Right lobe of liver (tissue), 4 donors: ENCODE measurements at regions not wholly inside any gene's neighbourhood (a gene's known extent, or its start where the extent isn't known, plus 50 kb on each side); places are given as distances from the start of the nearest gene placed in this dataset.

ENCODE experiments used
- CTCF ChIP-seq, 4 donors: fragments of 200-600 bp in 3 of 4; fragments of 450-650 bp in 1 of 4; IDR thresholded peaks; one replicate each; pipeline versions ENCODE4 v1.5.1 to v1.8.0; 2016 to 2022; ENCODE audit warnings: antibody characterized with exemption in 4 of 4, mild to moderate bottlenecking in 2 of 4
- POLR2A ChIP-seq: fragments of 450-650 bp; IDR thresholded peaks from one replicate; pipeline ENCODE4 v1.6.1; 2017; ENCODE audit warnings: antibody characterized with exemption, mild to moderate bottlenecking
- donor health status: DM: no; HTN: no; CAD: no.
- donor health status: DM: no; HTN: no; CAD: no.
- donor health status: DM: no; HTN: yes; CAD: no.

GRCh38 chr17:31679667-31680066, 179.4 kb downstream of the COPRS start:
- TF ChIP-seq CTCF (IDR thresholded peaks at IDR 0.05) (no peak), POLR2A (no peak)
